Occipital lobe (tissue), 1 donor: ENCODE measurements at regions not wholly inside any gene's neighbourhood (a gene's known extent, or its start where the extent isn't known, plus 50 kb on each side); places are given as distances from the start of the nearest gene placed in this dataset.

ENCODE experiments used
- DNase-seq: peaks from one replicate; lab custom pipeline; 2025; lab: John Stamatoyannopoulos, UW

GRCh38 chr11:91664521-91664920 lies 560.1 kb upstream of the FAT3 start:
- no peak for DNase-seq

GRCh38 chr11:91660036-91660435 lies 564.6 kb upstream of the FAT3 start:
- no peak for DNase-seq

GRCh38 chr11:91654686-91655085 lies 569.9 kb upstream of the FAT3 start:
- no peak for DNase-seq

GRCh38 chr11:91653079-91653754 lies 571.4 kb upstream of the FAT3 start:
- no peak for DNase-seq

GRCh38 chr11:91650802-91651201 lies 573.8 kb upstream of the FAT3 start:
- no peak for DNase-seq

- DNase-seq, result no peak
Measured at GRCh38 chr11:91641153-91641552, 583.5 kb upstream of the FAT3 start.

GRCh38 chr11:91639359-91639758 lies 585.3 kb upstream of the FAT3 start:
- no peak for DNase-seq

- no peak for DNase-seq
Measured at GRCh38 chr11:91630916-91631673, 593.5 kb upstream of the FAT3 start.

GRCh38 chr11:91625495-91625894 lies 599.1 kb upstream of the FAT3 start:
- no peak for DNase-seq

GRCh38 chr11:91624021-91624420 lies 600.6 kb upstream of the FAT3 start:
- DNase-seq, result no peak

- no peak for DNase-seq
Measured at GRCh38 chr11:91608677-91609076, 615.9 kb upstream of the FAT3 start.

- DNase-seq, result no peak
Measured at GRCh38 chr11:91596111-91596510, 628.5 kb upstream of the FAT3 start.

- DNase-seq, result no peak
Measured at GRCh38 chr11:91591021-91591420, 633.6 kb upstream of the FAT3 start.

GRCh38 chr11:91587131-91587530 lies 637.5 kb upstream of the FAT3 start:
- DNase-seq, result no peak

GRCh38 chr11:91585035-91585801 lies 639.4 kb upstream of the FAT3 start:
- no peak for DNase-seq

- DNase-seq, result no peak
Measured at GRCh38 chr11:91563176-91563575, 661.4 kb upstream of the FAT3 start.

GRCh38 chr11:91560434-91560833 lies 664.2 kb upstream of the FAT3 start:
- no peak for DNase-seq

- DNase-seq, result no peak
Measured at GRCh38 chr11:91538065-91538464, 686.6 kb upstream of the FAT3 start.

GRCh38 chr11:91536366-91536765 lies 688.3 kb upstream of the FAT3 start:
- DNase-seq, result no peak

GRCh38 chr11:91528965-91529364 lies 695.7 kb upstream of the FAT3 start:
- DNase-seq, result no peak

GRCh38 chr11:91527380-91528030 lies 697.1 kb upstream of the FAT3 start:
- no peak for DNase-seq

GRCh38 chr11:91513734-91514133 lies 710.9 kb upstream of the FAT3 start:
- DNase-seq, result no peak
